Lung (tissue), 11 donors: ENCODE measurements at regions not wholly inside any gene's neighbourhood (a gene's known extent, or its start where the extent isn't known, plus 50 kb on each side); places are given as distances from the start of the nearest gene placed in this dataset.

Experiments
- ATAC-seq: fragments of 200-7000 bp; cut with Tn5 transposase; one replicate; pipeline ENCODE4 v1.9.1; 2020; ENCODE audit warnings: moderate number of reproducible peaks; ENCODE audit not compliant: insufficient read depth, low FRiP score
- DNase-seq, 3 donors: peaks; one replicate each; pipeline ENCODE4 v3.0.0-alpha.2; 2013 to 2017
- H3K27ac ChIP-seq, 2 donors: one replicate each; pipeline ENCODE4 v1.5.1; 2013; ENCODE audit warnings: mild to moderate bottlenecking in 2 of 2, moderate library complexity in 2 of 2, control low read depth in 1 of 2, inconsistent platforms in 1 of 2, low read depth in 1 of 2, low read length in 1 of 2
- H3K27me3 ChIP-seq, 3 donors: one replicate each; pipeline ENCODE4 v1.5.1; 2013; ENCODE audit warnings: low read length in 2 of 3; ENCODE audit not compliant: control insufficient read depth in 3 of 3, insufficient read depth in 3 of 3
- H3K36me3 ChIP-seq, 4 donors: one replicate each; pipeline ENCODE4 v1.5.1; 2013; ENCODE audit warnings: low read length in 4 of 4, mild to moderate bottlenecking in 1 of 4, moderate library complexity in 1 of 4; ENCODE audit not compliant: control insufficient read depth in 4 of 4, insufficient read depth in 4 of 4
- H3K4me1 ChIP-seq, 5 donors: one replicate each; pipeline ENCODE4 v1.5.1; 2013; ENCODE audit warnings: low read length in 5 of 5, mild to moderate bottlenecking in 2 of 5, moderate library complexity in 1 of 5; ENCODE audit not compliant: control insufficient read depth in 5 of 5, insufficient read depth in 5 of 5
- H3K4me3 ChIP-seq: one replicate; pipeline ENCODE4 v1.5.1; 2013; ENCODE audit warnings: mild to moderate bottlenecking, control low read depth, moderate library complexity
- H3K9ac ChIP-seq, 2 donors: one replicate each; pipeline ENCODE4 v1.5.1; 2013; ENCODE audit warnings: low read length in 2 of 2, control low read depth in 1 of 2; ENCODE audit not compliant: insufficient read depth in 1 of 2
- H3K9me3 ChIP-seq, 4 donors: one replicate each; pipeline ENCODE4 v1.5.1; 2013; ENCODE audit warnings: low read length in 3 of 4, mild to moderate bottlenecking in 1 of 4, moderate library complexity in 1 of 4; ENCODE audit not compliant: control insufficient read depth in 4 of 4, insufficient read depth in 3 of 4
- WGBS, 2 donors: extraction: QIAGEN DNeasy Blood & Tissue Kit; methylation state at CpG; one replicate each; pipeline ENCODE4 v1.1.7; 2013; 5-methylcytosine and 5-hydroxymethylcytosine counted together
- TF ChIP-seq, protein P1 (sequence below): IDR thresholded peaks from 2 replicates; pipeline ENCODE4 v1.5.1; 2012; ENCODE audit warnings: mild to moderate bottlenecking; ENCODE audit errors: control extremely low read depth, extremely low read depth
- donor health status: control.
- donor health status: control.
- donor health status: Bipolar disorder and iron deficiency.
- donor health status: healthy.
- donor health status: DM: yes; HTN: yes; CAD: no.

DNA sequence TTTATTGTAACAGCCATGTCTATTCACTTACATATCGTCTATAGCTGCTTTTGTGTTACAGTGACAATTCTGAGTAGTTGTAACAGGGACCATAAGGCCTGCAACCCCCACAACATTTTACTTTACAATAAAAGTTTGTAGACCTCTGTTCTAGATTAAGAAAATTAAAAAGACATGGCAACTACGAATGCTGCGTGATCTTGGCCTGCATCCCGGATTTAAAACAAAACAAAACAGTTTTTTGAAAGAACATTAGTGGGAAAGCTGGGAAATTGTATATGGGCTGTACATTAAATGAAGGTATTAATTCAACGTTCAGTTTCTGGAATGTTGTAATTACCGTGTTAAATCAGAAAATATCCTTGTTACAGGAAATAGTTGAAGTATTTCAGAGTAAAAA lies 64.1 kb downstream of the RMI2 start:
- Histone ChIP-seq H3K27ac (no peak overlapping the region), H3K4me3 (no peak overlapping the region), H3K27me3 (no peaks in the 10 kb centered on the region), H3K36me3 (no peaks in the 10 kb centered on the region), H3K9me3 (no peaks in the 10 kb centered on the region), H3K9ac (no peak overlapping the region), H3K4me1 (peaks cover 0 to 22% (median 0%) of the 10 kb centered on the region in 5 donors)
- WGBS, 2 donors: 61 to 64% methylated on average over 6 of the region's 6 CpGs
- ATAC-seq (no peak), DNase-seq (peak; percentile 51 to 81 (median 80))
- TF ChIP-seq, protein P1, sequence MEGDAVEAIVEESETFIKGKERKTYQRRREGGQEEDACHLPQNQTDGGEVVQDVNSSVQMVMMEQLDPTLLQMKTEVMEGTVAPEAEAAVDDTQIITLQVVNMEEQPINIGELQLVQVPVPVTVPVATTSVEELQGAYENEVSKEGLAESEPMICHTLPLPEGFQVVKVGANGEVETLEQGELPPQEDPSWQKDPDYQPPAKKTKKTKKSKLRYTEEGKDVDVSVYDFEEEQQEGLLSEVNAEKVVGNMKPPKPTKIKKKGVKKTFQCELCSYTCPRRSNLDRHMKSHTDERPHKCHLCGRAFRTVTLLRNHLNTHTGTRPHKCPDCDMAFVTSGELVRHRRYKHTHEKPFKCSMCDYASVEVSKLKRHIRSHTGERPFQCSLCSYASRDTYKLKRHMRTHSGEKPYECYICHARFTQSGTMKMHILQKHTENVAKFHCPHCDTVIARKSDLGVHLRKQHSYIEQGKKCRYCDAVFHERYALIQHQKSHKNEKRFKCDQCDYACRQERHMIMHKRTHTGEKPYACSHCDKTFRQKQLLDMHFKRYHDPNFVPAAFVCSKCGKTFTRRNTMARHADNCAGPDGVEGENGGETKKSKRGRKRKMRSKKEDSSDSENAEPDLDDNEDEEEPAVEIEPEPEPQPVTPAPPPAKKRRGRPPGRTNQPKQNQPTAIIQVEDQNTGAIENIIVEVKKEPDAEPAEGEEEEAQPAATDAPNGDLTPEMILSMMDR: no peak

DNA sequence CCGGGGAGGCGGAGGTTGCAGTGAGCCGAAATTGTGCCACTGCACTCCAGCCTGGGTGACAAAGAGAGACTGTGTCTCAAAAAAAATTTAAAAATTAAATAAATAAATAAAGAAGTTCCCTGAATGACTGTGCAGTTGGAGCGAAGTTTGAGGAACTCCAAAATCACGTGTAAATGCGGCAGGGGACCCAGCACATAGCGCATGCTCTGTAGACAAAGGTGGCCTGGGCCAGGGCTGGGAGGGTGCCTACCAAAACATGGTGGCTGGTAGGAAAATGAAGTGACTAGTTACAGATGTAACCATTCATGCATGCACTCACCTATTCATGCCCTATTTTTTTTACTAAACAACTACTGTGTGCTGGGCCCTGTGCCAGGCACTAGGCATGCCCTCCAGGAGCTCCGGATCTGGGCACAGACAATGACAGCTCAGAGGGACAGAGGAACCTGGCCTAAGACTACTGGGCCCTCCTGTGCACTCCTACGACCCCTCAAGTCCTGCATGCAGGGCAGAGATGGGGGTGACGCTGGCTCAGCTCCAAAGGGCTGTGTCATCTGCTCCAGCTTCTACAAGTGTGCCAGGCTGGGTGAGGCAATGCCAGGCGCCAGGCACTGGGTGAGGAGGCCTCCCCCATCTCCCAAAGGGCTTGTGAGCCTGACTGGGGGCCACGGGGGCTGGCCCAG lies 65.3 kb downstream of the RMI2 start:
- H3K9me3 ChIP-seq: no peaks in the 10 kb centered on the region
- ATAC-seq (no peak), DNase-seq (no peak)
- H3K9ac ChIP-seq: no peak overlapping the region
- 43 to 71% methylated on average over 12 of the region's 12 CpGs for WGBS, 2 donors
- no peak overlapping the region for H3K4me3 ChIP-seq
- TF ChIP-seq, protein P1: no peak
- no peak overlapping the region for H3K27ac ChIP-seq
- peaks cover 0 to 22% (median 0%) of the 10 kb centered on the region in 5 donors for H3K4me1 ChIP-seq
- H3K27me3 ChIP-seq: no peaks in the 10 kb centered on the region
- H3K36me3 ChIP-seq: no peaks in the 10 kb centered on the region

DNA sequence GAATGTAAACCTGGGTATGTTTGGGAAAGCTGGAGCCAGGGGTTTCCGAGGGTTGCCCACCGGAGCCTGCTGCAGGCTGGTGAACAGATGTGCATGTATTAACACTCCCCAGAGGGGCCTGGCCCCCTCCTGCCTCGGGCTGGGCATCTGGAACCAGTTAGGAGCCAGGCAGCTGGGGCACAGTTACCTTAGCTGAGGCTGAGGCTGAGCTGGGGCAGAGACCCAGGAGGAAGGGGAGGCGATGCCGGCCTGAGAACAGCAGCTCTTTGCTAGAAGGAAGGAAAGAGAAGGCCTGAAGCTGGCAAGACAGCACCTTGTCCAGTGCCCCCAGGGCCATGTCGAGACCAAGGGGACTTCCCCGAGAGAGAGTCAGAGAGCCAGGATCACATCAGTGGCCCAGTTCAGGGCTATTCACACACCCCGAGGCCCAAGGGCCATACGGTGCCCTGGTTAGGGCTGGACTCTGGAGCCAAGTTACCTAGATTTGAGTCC lies 65.8 kb downstream of the RMI2 start:
- Histone ChIP-seq H3K4me1 (peaks cover 0 to 22% (median 0%) of the 10 kb centered on the region in 5 donors), H3K9me3 (no peaks in the 10 kb centered on the region), H3K27me3 (no peaks in the 10 kb centered on the region), H3K9ac (peak overlapping the region in 1 of 2 donors; percentile 32), H3K27ac (no peak overlapping the region), H3K4me3 (no peak overlapping the region), H3K36me3 (no peaks in the 10 kb centered on the region)
- no peak for ATAC-seq
- WGBS, 2 donors: 69 to 81% methylated on average over 8 to 9 of the region's 9 CpGs
- no peak for DNase-seq
- TF ChIP-seq, protein P1: no peak
